WTC11 (cell line): ENCODE measurements at regions not wholly inside any gene's neighbourhood (a gene's known extent, or its start where the extent isn't known, plus 50 kb on each side); places are given as distances from the start of the nearest gene placed in this dataset.

Experiments
- ATAC-seq: fragments of 200-7000 bp; cut with Tn5 transposase; 2 replicates; pipeline ENCODE4 v1.10.0; 2021; ENCODE audit warnings: mild to moderate bottlenecking, moderate library complexity
- CTCF ChIA-PET: fragments of 300-600 bp; sonication (Branson Sonifier 250); formaldehyde crosslinking; loops from one replicate; lab custom pipeline; 2021; ENCODE audit warnings: antibody characterized with exemption; lab: Charles Lee
- POLR2A ChIA-PET: fragments of 350-600 bp; sonication (Branson Sonifier 250); formaldehyde crosslinking; loops from one replicate; lab custom pipeline; 2021; ENCODE audit warnings: antibody characterized with exemption; lab: Charles Lee
- DNase-seq: peaks from one replicate; pipeline ENCODE4 v3.0.0; 2021; ENCODE audit warnings: low spot score
- H3K27ac Mint-ChIP-seq: 2 replicates; pipeline ENCODE4 v1.8.0; 2021; ENCODE audit warnings: mixed read lengths
- H3K27me3 Mint-ChIP-seq: 2 replicates; pipeline ENCODE4 v1.8.0; 2021; ENCODE audit warnings: low read depth, mild to moderate bottlenecking, moderate library complexity, mixed read lengths
- H3K36me3 Mint-ChIP-seq: 2 replicates; pipeline ENCODE4 v1.8.0; 2021; ENCODE audit warnings: mixed read lengths
- H3K4me1 Mint-ChIP-seq: 2 replicates; pipeline ENCODE4 v1.8.0; 2022; ENCODE audit warnings: mixed read lengths
- H3K4me3 Mint-ChIP-seq: 2 replicates; pipeline ENCODE4 v1.8.0; 2021; ENCODE audit warnings: mild to moderate bottlenecking, moderate library complexity, mixed read lengths
- H3K9me3 Mint-ChIP-seq: 2 replicates; pipeline ENCODE4 v1.8.0; 2021; ENCODE audit warnings: mixed read lengths
- AFF4 ChIP-seq: sonication (generic); formaldehyde crosslinking; IDR thresholded peaks from 2 replicates; pipeline ENCODE4 v1.8.1; 2023; ENCODE audit warnings: mild to moderate bottlenecking, missing genetic modification reagents, borderline replicate concordance
- ARID4B ChIP-seq: sonication (generic); formaldehyde crosslinking; IDR thresholded peaks from 2 replicates; pipeline ENCODE4 v1.8.0; 2023; ENCODE audit warnings: missing genetic modification reagents, mild to moderate bottlenecking, borderline replicate concordance
- FOXP4 ChIP-seq: sonication (generic); formaldehyde crosslinking; IDR thresholded peaks from 2 replicates; pipeline ENCODE4 v1.8.0; 2022; ENCODE audit warnings: mild to moderate bottlenecking, missing genetic modification reagents
- GTF2I ChIP-seq: fragments of 250-450 bp; sonication (Bioruptor Pico); conservative IDR thresholded peaks from 2 replicates; pipeline ENCODE4 v1.4.0; 2021; ENCODE audit warnings: mild to moderate bottlenecking
- HMGXB4 ChIP-seq: sonication (generic); formaldehyde crosslinking; IDR thresholded peaks from 2 replicates; pipeline ENCODE4 v1.8.1; 2023; ENCODE audit warnings: mild to moderate bottlenecking, moderate library complexity, missing genetic modification reagents
- IRF2 ChIP-seq: sonication (generic); formaldehyde crosslinking; IDR thresholded peaks from 2 replicates; pipeline ENCODE4 v1.8.0; 2022; ENCODE audit warnings: low read depth, missing genetic modification reagents, borderline replicate concordance
- JAZF1 ChIP-seq: fragments of 250-450 bp; sonication (Bioruptor Pico); IDR thresholded peaks from 2 replicates; pipeline ENCODE4 v1.9.0; 2021; ENCODE audit warnings: moderate library complexity, mild to moderate bottlenecking, inconsistent platforms
- OVOL2 ChIP-seq: fragments of 250-450 bp; sonication (Bioruptor Pico); IDR thresholded peaks from 2 replicates; pipeline ENCODE4 v1.9.0; 2021; ENCODE audit warnings: mild to moderate bottlenecking, borderline replicate concordance
- PRRX2 ChIP-seq: fragments of 250-450 bp; sonication (Bioruptor Pico); IDR thresholded peaks from 2 replicates; pipeline ENCODE4 v1.8.0; 2021; ENCODE audit warnings: mild to moderate bottlenecking
- RORB ChIP-seq: fragments of 250-450 bp; sonication (Bioruptor Pico); IDR thresholded peaks from 2 replicates; pipeline ENCODE4 v1.9.0; 2021; ENCODE audit warnings: mild to moderate bottlenecking
- SMAD4 ChIP-seq: sonication (generic); formaldehyde crosslinking; IDR thresholded peaks from 2 replicates; pipeline ENCODE4 v1.8.0; 2022; ENCODE audit warnings: mild to moderate bottlenecking, missing genetic modification reagents
- TP53 ChIP-seq: sonication (generic); formaldehyde crosslinking; IDR thresholded peaks from 2 replicates; pipeline ENCODE4 v1.8.1; 2023; ENCODE audit warnings: mild to moderate bottlenecking, missing genetic modification reagents
- USF1 ChIP-seq: sonication (generic); formaldehyde crosslinking; IDR thresholded peaks from 2 replicates; pipeline ENCODE4 v1.8.0; 2022; ENCODE audit warnings: mild to moderate bottlenecking, missing genetic modification reagents
- ZNF121 ChIP-seq: sonication (generic); formaldehyde crosslinking; IDR thresholded peaks from 2 replicates; pipeline ENCODE4 v1.8.0; 2023; ENCODE audit warnings: missing genetic modification reagents
- ZNF416 ChIP-seq: fragments of 250-450 bp; sonication (Bioruptor Pico); IDR thresholded peaks from 2 replicates; pipeline ENCODE4 v1.9.0; 2021; ENCODE audit warnings: mild to moderate bottlenecking, inconsistent platforms

- TF ChIP-seq AFF4 (CRISPR knock-in tag) (no peak), IRF2 (CRISPR knock-in tag) (no peak), FOXP4 (CRISPR knock-in tag) (no peak), USF1 (CRISPR knock-in tag) (no peak), HMGXB4 (CRISPR knock-in tag) (no peak), ARID4B (CRISPR knock-in tag) (no peak), JAZF1 (no peak)
- TF ChIP-seq, all 79 proteins: peak for 0
Measured at GRCh38 chr1:95386915-95387314, 152.9 kb downstream of the RWDD3 start (continued).

GRCh38 chr1:95388031-95388430, 154.0 kb downstream of the RWDD3 start:
- H3K9me3 Mint-ChIP-seq, result no peaks in the 10 kb centered on the region
- ChIA-PET CTCF (no interaction called here), POLR2A (no interaction called here)
- DNase-seq (no peak), ATAC-seq (no peak)
- H3K36me3 Mint-ChIP-seq, result no peaks in the 10 kb centered on the region
- no peaks in the 10 kb centered on the region for H3K27me3 Mint-ChIP-seq
- no peak overlapping the region for H3K27ac Mint-ChIP-seq
- H3K4me3 Mint-ChIP-seq, result no peak overlapping the region
- H3K4me1 Mint-ChIP-seq, result no peaks in the 10 kb centered on the region
- TF ChIP-seq PRRX2 (CRISPR knock-in tag), result no peak
- TF ChIP-seq ARID4B (CRISPR knock-in tag), result no peak
- no peak for TF ChIP-seq ZNF416 (CRISPR knock-in tag)
- no peak for TF ChIP-seq ZNF121 (CRISPR knock-in tag)
- TF ChIP-seq OVOL2 (CRISPR knock-in tag), result no peak
- no peak for TF ChIP-seq USF1 (CRISPR knock-in tag)
- TF ChIP-seq RORB (CRISPR knock-in tag), result no peak
- no peak for TF ChIP-seq GTF2I (CRISPR knock-in tag)
- no peak for TF ChIP-seq TP53 (CRISPR knock-in tag)
- TF ChIP-seq SMAD4, result no peak
